Limb (tissue), 2 donors: ENCODE measurements at regions not wholly inside any gene's neighbourhood (a gene's known extent, or its start where the extent isn't known, plus 50 kb on each side); places are given as distances from the start of the nearest gene placed in this dataset.
"Not testable (repeated sequence)": the region's sequence is repeated elsewhere in the genome, so short reads cannot be mapped to it uniquely, and the experiment has no call there.

Experiments used
- DNase-seq, 2 donors: peaks; one replicate each; pipeline ENCODE4 v3.0.0-alpha.2; 2016; ENCODE audit errors: extremely low spot score in 2 of 2

DNA sequence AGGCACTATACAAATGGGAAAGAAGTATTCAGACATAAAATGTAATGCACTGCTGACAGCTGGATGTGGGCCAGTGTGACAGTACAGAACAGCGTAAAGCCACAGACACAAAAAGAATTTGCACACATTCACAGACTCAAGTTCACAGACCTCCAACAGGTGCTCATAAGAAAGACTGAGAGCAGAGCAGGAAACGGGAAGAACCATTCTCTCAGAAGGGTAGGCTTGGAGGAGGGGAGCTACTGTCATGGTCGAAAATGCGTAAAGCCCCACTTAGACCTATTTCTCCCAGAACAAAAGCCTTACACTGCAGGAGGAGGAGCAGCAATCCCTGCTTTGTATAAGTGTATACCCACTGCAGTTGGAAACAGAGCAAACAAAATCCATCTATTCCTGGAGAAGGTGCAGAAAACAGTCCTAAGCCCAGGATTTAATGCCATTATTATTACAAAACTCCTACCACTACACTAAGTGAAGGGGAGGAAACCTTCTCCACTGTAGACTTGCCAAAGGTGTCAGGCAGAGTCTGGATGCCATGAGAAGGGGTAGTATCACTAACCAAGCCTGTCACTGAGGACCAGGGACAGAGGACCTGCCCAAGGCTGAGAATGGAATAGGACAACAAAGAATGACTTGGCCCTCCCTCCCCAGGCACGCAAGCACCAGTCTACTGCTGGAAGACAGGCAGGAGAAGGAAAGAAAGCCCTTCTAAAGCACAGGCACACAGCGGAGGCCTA lies 103.0 kb upstream of the FAM25C start:
- peak; percentile 0 to 4 for DNase-seq

DNA sequence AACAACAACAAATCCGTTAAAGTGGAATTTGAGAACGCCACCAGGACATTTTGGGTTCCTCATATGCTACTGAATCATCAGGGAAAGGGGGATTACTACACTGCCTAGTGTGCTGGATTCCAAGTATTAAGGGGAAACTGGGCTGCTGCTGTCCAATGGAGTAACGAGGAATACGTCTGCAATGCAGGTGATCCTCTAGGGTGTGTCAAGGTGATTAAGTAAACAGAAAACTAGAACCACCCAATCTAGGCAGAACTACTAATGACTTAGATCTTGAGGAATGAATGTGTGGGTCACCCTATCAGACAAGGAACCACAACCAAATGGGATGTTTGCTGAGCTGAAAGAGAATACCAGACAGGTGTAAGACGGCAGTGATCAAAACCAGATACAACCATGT lies 99.3 kb upstream of the FAM25C start:
- DNase-seq: not testable (repeated sequence)

- DNase-seq: not testable (repeated sequence)
Measured at GRCh38 chr10:48090706-48091105, 91.1 kb upstream of the FAM25C start.

GRCh38 chr10:48088087-48088486 lies 88.5 kb upstream of the FAM25C start:
- not testable (repeated sequence) for DNase-seq

DNA sequence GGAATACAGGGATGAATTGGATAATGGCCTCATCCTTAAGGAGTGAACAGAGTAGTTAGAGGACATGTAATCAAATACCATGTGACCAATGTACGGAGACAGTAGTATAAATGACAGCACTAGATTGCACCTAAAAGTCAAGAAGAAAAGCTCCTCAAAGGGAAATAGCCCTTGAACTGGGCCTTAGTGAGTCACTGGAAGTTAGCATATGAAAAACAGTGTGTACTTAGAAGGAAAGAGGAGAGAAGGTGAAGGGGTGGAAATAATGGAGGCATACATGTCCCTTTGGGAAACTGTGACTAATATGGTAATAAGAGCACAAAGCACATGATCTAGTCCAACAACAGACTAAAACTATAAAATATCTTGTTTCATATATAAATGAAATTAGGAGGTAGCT lies 84.9 kb upstream of the FAM25C start:
- DNase-seq: not testable (repeated sequence)

GRCh38 chr10:48071228-48071627 lies 71.6 kb upstream of the FAM25C start:
- DNase-seq: not testable (repeated sequence)

- DNase-seq: not testable (repeated sequence)
Measured at GRCh38 chr10:48063944-48064625, 64.5 kb upstream of the FAM25C start.

GRCh38 chr10:48055395-48055794 lies 55.8 kb upstream of the FAM25C start:
- not testable (repeated sequence) for DNase-seq
